NB4 (cell line): ENCODE measurements at regions not wholly inside any gene's neighbourhood (a gene's known extent, or its start where the extent isn't known, plus 50 kb on each side); places are given as distances from the start of the nearest gene placed in this dataset.

Experiments used
- DNase-seq: peaks from one replicate; pipeline ENCODE4 v3.0.0; 2010; ENCODE audit warnings: low read depth
- H3K4me3 ChIP-seq: one replicate; pipeline ENCODE4 v1.5.1; 2011; ENCODE audit warnings: mild to moderate bottlenecking, low read depth, low read length, moderate library complexity
- MYC ChIP-seq: IDR thresholded peaks from 2 replicates; pipeline ENCODE4 v1.6.1; 2011; ENCODE audit warnings: low read depth, low read length
- POLR2A ChIP-seq: IDR thresholded peaks from 2 replicates; pipeline ENCODE4 v1.6.1; 2011; ENCODE audit warnings: mild to moderate bottlenecking; ENCODE audit not compliant: insufficient read length; ENCODE audit errors: extremely low read depth
- TF ChIP-seq, protein P1 (sequence below): IDR thresholded peaks from 2 replicates; pipeline ENCODE4 v1.6.1; 2011; ENCODE audit warnings: low read depth, low read length
- TF ChIP-seq, protein P2 (sequence below): IDR thresholded peaks from one replicate; pipeline ENCODE4 v1.5.1; 2012; ENCODE audit warnings: low read depth, low read length

DNA sequence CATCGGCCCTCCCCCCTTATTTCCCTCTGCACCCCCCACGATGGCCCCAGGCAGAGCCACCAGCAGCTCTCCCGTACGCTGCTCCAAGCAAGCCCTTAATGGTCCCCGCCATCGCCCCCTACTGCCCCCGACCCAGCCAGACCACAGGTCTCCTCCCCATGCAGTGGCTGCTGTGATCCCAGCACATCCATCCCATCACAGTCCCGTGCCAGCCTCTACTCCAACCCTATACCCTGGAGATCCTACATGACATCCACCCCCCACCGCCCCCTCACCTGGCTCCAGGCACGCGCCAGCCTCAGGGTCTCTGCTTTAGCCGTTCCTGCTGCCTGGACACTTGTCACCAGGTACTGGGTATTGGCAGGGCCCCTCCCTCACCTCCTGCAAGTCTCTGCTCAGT is 85.8 kb upstream of the RTL6 start:
- no peak for DNase-seq
- H3K4me3 ChIP-seq, result no peak overlapping the region
- TF ChIP-seq MYC, result no peak
- TF ChIP-seq POLR2A, result no peak
- TF ChIP-seq, protein P1, sequence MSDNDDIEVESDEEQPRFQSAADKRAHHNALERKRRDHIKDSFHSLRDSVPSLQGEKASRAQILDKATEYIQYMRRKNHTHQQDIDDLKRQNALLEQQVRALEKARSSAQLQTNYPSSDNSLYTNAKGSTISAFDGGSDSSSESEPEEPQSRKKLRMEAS, result no peak
- TF ChIP-seq, protein P2, sequence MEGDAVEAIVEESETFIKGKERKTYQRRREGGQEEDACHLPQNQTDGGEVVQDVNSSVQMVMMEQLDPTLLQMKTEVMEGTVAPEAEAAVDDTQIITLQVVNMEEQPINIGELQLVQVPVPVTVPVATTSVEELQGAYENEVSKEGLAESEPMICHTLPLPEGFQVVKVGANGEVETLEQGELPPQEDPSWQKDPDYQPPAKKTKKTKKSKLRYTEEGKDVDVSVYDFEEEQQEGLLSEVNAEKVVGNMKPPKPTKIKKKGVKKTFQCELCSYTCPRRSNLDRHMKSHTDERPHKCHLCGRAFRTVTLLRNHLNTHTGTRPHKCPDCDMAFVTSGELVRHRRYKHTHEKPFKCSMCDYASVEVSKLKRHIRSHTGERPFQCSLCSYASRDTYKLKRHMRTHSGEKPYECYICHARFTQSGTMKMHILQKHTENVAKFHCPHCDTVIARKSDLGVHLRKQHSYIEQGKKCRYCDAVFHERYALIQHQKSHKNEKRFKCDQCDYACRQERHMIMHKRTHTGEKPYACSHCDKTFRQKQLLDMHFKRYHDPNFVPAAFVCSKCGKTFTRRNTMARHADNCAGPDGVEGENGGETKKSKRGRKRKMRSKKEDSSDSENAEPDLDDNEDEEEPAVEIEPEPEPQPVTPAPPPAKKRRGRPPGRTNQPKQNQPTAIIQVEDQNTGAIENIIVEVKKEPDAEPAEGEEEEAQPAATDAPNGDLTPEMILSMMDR, result no peak

DNA sequence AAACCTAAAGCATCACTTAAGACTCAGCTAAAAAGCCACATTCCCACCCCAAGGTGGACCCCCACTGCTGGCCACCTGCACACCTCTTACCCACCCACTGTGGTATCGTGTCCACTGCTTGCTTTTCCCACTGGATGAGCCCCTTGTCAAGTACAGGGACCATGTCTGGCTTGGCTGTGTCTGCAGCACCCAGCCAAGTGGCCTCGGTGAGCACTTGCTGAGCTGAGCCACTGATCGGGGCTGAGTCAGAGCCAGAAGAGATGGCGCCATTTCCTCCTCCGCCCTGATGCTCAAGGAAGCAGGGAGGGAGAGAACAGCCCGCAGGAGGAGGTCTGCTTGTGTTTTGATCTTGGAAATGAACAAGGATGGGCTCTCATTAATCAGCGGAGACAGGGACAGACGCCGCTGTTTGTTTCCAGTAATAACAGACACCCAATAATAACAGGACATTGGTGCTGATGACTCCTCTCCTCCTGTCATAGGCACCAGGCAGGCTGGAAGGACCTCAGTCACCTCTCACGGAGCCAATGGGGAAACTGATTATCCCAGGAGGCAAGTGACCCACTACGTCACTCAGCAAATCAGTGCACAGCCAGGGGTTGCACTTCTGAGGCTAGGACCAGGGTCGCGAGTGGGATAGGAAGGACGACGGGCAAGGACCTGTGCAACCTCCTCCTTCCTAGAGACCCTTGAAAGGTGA is 85.2 kb upstream of the RTL6 start:
- DNase-seq, result peak; percentile 55
- H3K4me3 ChIP-seq, result no peak overlapping the region
- no peak for TF ChIP-seq MYC
- TF ChIP-seq, protein P1, result no peak
- no peak for TF ChIP-seq POLR2A
- TF ChIP-seq, protein P2, result no peak

DNA sequence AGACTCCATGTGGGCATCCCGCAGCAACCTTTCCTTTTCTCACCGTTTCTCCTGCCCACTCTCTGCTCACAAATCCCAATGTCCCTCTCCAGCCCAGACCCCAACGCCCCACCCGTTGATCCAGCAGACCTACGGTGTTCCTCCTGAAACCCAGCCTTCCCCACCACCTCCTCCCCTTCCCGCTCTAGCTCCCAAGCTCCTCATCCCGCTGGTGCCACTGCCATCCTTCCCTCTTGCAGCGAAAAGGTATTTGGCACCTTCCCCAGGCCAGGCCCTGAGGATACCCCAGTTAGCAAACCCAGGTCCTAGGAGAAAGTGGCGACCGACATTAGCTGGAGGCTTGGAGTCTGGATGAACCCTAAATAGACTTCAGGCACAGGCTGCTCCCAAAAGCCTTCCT is 84.0 kb upstream of the RTL6 start:
- no peak for DNase-seq
- TF ChIP-seq POLR2A (no peak), MYC (no peak)
- TF ChIP-seq, protein P1, result no peak
- TF ChIP-seq, protein P2, result no peak
- no peak overlapping the region for H3K4me3 ChIP-seq

DNA sequence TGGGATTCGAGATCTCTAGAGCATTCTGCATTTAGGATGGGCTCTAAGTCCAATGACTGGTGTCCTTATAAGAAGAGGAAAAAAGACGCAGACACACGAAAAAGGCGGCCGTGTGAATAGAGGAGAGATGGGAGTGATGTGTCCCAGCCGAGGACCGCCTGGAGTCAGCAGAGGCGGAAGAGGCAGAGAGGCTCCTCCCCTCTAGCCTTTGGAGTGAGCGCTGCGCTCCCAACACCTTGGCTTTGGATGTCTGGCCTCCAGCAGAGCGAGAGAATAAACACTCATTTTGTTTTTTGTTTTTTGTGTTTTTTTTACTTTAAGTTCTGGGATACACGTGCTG is 83.0 kb upstream of the RTL6 start:
- no peak for DNase-seq
- TF ChIP-seq, protein P1, result no peak
- no peak for TF ChIP-seq POLR2A
- TF ChIP-seq, protein P2, result no peak
- TF ChIP-seq MYC, result no peak
- H3K4me3 ChIP-seq, result no peak overlapping the region

DNA sequence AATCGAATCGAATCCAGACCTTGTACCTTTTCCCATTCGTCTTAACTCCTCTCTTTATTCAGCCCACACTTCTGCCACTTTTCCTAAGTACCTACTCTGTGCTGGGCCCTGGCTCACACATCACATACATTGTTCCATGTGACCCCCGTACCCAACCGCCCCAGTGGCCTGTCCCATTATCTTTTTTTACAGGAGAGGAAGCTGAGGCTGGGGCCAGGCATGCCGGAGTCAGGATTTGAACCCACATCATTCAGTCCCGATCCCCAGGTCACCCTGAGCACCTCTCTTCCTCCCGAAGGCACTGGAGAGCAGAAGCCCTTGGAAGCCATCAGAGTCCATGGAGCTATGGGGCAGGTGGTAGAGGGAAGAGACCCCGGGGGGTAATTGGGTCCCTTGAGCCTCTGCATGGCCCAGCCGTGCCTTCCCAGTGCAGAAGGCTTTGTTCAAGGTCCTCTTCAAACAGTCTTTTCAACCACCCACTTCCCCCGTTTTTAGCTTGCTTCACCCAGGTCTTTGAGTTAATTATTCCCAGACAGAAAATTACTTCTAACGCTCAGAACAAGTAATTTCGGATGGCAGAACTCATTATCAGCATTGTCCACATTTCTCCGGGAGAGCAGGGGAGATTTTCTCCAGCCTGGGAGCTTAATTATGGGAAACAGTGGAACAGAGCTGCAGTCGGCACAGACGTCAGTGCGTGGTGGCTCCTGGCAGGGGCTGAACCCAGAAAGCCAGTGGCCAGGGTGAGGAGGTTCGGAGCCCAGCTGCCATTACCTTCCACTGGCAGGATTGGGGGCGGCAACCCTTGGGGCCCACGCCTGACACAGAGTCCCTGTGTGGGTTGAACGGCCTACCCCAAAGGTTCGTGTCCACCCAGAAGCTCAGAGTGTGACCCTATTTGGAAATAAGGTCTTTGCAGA is 82.4 kb upstream of the RTL6 start:
- TF ChIP-seq MYC, result no peak
- TF ChIP-seq, protein P1, result no peak
- no peak for TF ChIP-seq POLR2A
- TF ChIP-seq, protein P2, result no peak
- no peak overlapping the region for H3K4me3 ChIP-seq
- DNase-seq, result no peak
